ENCODE measurements at regions not wholly inside any gene's neighbourhood (a gene's known extent, or its start where the extent isn't known, plus 50 kb on each side); places are given as distances from the start of the nearest gene placed in this dataset.

- Histone ChIP-seq H2BK15ac (ENCODE audit: low read length) (no peak overlapping the region), H3K14ac (ENCODE audit: insufficient read length) (no peak overlapping the region), H3K79me2 (ENCODE audit: control insufficient read depth in 1 of 2, insufficient read depth in 2 of 2, low read length in 2 of 2) (no peaks in the 10 kb centered on the region), H4K8ac (ENCODE audit: extremely low read depth, insufficient read depth, low read length) (no peak overlapping the region), H2BK20ac (ENCODE audit: low read length) (no peak overlapping the region), H3K4me2 (ENCODE audit: insufficient read depth in 1 of 2, low read depth in 2 of 2, low read length in 2 of 2) (no peak overlapping the region), H2AK5ac (ENCODE audit: low read depth, low read length) (no peak overlapping the region), H3K18ac (ENCODE audit: extremely low read depth, low read length) (no peak overlapping the region), H2BK120ac (replicated peaks; ENCODE audit: low read depth, low read length) (no peak overlapping the region), H3K4ac (replicated peaks; ENCODE audit: insufficient read length, low read depth, low read length) (no peak overlapping the region), H2BK5ac (ENCODE audit: low read depth, low read length) (no peak overlapping the region), H3K9ac (replicated peaks in 1 of 4; ENCODE audit: extremely low read depth in 1 of 4, low read depth in 3 of 4, low read length in 3 of 4) (no peak overlapping the region), H3K4me3 (ENCODE audit: extremely low read depth in 1 of 4, insufficient read depth in 2 of 4, low read depth in 3 of 4, low read length in 4 of 4) (no peak overlapping the region), H3K36me3 (ENCODE audit: control insufficient read depth in 2 of 4, insufficient read depth in 4 of 4, low read length in 3 of 4) (no peaks in the 10 kb centered on the region), H3K9me3 (ENCODE audit: insufficient read depth in 2 of 2, low read depth in 1 of 2, low read length in 1 of 2) (no peaks in the 10 kb centered on the region), H3K79me1 (ENCODE audit: low read depth, low read length) (no peaks in the 10 kb centered on the region), H3K23ac (ENCODE audit: insufficient read length) (no peak overlapping the region), H3K4me1 (replicated peaks in 1 of 4; ENCODE audit: control insufficient read depth in 3 of 4, insufficient read depth in 4 of 4, low read length in 3 of 4) (peaks cover 0 to 4% (median 1%) of the 10 kb centered on the region in 4 experiments; a peak in 2 of 7 replicates), H3K27me3 (replicated peaks in 1 of 4; ENCODE audit: control insufficient read depth in 3 of 4, extremely low read depth in 1 of 4, insufficient read depth in 3 of 4, low read length in 3 of 4) (no peaks in the 10 kb centered on the region), H3K23me2 (ENCODE audit: low read depth, low read length) (no peaks in the 10 kb centered on the region), H2BK12ac (ENCODE audit: low read depth, low read length) (no peak overlapping the region), H4K20me1 (replicated peaks in 1 of 2; ENCODE audit: control insufficient read depth in 1 of 2, insufficient read depth in 2 of 2, low read length in 2 of 2) (no peaks in the 10 kb centered on the region), H2AFZ (ENCODE audit: low read length) (no peak overlapping the region), H4K5ac (ENCODE audit: insufficient read length, low read depth, low read length) (no peak overlapping the region), H4K91ac (replicated peaks; ENCODE audit: insufficient read length, low read length) (no peak overlapping the region), H3K27ac (ENCODE audit: low read depth, low read length) (no peak overlapping the region), H3K56ac (replicated peaks; ENCODE audit: insufficient read length, low read depth, low read length) (no peak overlapping the region)
- FAIRE-seq (no peak), DNase-seq (ENCODE audit: low read depth in 1 of 2, low spot score in 2 of 2) (no peak)
- WGBS, 2 experiments (ENCODE audit: extremely low coverage in 1 of 2, insufficient coverage in 1 of 2, insufficient read length in 1 of 2, insufficient replicate concordance in 2 of 2, low coverage in 1 of 2, low lambda C conversion rate in 2 of 2, missing lambda C conversion rate in 1 of 2): 96% methylated on average over 1 of the region's 1 CpG; no CpG with 5 or more reads in 1 of the 2 experiments
- ChIA-PET CTCF (ENCODE audit: partially characterized antibody) (interaction anchor here (0.9 to 2.5 kb wide), 5 partner anchors 9 to 145 kb away, joined by 3 to 18 read pairs (median 5); no protein-coding TSS in a partner anchor), POLR2A (ENCODE audit: partially characterized antibody) (no interaction called here)
- TF ChIP-seq HDAC6 (IDR thresholded peaks at IDR 0.05; ENCODE audit: low read depth, low read length) (no peak), HDAC2 (IDR thresholded peaks at IDR 0.05; ENCODE audit: borderline replicate concordance in 1 of 2, low read depth in 2 of 2, low read length in 2 of 2) (no peak), USF2 (IDR thresholded peaks at IDR 0.05; ENCODE audit: low read length) (no peak), EP300 (IDR thresholded peaks at IDR 0.05; ENCODE audit: borderline replicate concordance in 1 of 2, low read depth in 2 of 2, low read length in 2 of 2) (no peak)
These were observed 235.4 kb upstream of the RIOK2 start for GRCh38 chr5:97418462-97418861.

Measured in H1 (cell line).